ENCODE measurements at regions not wholly inside any gene's neighbourhood (a gene's known extent, or its start where the extent isn't known, plus 50 kb on each side); places are given as distances from the start of the nearest gene placed in this dataset.
A peak's percentile ranks its signal among the peaks of the same experiment; 100 is the strongest.
"Not testable (repeated sequence)": the region's sequence is repeated elsewhere in the genome, so short reads cannot be mapped to it uniquely, and the experiment has no call there.

DNA sequence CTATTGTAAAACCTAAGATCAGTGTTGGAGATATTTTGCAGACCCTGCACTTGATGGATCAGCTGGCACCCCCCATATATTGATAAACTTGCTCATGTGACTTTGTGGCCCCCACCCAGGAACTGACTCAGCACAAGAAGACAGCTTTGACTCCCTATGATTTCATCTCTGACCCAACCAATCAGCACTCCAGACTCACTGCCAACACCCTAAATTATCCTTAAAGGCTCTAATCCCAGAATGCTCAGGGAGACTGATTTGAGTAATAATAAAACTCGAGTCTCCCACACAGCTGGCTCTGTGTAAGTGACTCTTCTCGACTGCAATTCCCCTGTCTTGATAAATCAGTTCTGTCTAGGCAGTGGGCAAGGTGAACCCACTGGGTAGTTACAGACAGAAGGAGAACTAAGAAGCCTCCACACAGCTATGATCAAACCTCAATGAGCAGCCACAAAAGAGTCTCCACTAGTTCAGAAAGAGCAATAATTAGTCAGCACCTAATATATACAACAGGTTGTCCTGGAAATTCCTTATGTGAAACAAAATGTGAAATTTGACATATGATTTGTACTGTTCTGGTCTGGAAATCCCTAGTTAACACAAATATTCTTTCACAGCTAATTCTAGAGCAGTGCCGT, 52.2 kb downstream of the ACTL7B start:
- no peak for DNase-seq

DNA sequence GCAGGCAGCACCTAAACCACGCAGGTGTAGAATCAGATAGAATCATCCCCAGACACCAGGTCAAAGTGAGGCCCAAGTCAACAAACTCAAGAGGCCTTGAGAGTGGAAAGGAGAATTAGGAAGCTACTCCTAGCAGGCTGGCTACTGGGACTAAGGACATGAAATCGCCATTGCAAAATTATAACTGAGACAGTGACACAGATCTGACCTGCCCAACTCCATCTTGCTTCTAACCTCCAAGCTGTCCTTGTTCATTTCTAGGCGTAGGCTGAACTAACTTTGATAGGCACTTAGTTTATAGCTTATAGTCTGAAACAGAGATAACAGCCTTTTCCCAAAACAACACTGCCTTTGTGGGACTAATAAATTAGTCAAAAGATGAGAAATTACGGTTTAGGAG, 52.8 kb downstream of the ACTL7B start:
- no peak for DNase-seq

DNA sequence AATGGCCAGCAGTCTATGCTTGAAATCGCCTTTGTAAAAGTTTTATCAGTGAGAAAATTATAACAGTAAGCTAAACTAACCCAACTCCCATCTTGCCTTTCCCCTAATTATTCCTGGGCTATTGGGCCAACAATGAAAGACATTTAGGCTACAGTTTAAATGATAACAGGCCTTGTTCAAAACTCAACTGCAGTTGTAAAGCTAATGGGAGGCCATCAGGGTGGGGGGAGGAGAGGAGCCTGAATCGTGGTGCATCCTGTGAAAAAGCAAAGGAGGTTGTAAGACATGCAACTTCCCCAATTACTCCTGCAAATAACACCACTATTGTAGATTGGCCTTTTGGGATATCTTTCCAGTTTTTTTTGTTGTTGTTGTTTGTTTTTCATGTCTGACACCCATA, 53.8 kb downstream of the ACTL7B start:
- DNase-seq = no peak

DNA sequence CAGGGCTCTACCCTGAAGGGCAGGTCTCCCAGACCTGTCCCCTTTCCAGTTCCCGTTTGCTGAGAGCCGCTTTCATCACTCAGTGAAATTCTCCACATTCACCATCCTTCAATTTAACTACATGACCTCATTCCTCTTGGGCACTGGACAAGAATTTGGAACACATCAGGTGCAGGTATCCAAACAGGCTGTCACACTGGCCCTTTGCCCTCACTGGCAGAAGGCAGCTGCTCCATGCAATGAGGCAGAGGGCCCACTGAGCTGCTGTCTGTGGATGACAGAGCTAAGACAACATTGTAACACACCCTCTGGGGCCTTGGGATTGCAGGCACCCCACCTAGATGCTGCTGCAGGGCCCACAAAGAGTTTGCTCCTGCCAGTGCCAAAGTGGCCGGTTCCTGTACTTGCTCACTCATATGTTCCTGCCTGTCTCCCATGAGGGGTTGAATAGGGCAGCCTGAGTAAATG, 55.1 kb downstream of the ACTL7B start:
- DNase-seq = no peak

DNA sequence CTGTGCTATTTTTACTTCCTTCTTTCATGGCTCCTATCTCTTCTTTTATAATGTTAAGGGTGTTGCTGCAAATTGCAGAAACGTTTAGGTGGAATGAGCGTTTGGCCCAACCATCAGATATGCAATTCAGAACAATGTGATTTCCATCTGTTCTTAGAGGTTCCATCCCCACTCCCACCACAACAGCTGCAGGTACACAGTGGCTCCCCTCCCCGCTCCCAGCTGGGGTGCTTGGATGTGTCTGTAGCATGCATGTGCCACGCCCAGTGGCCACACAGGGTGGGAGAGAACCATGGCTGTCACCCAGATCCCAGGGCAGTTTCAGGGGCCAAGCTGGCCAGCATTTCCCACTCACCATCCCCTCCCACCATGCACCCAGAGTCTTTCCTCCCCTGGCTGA, 62.2 kb downstream of the ACTL7B start:
- DNase-seq = no peak

DNA sequence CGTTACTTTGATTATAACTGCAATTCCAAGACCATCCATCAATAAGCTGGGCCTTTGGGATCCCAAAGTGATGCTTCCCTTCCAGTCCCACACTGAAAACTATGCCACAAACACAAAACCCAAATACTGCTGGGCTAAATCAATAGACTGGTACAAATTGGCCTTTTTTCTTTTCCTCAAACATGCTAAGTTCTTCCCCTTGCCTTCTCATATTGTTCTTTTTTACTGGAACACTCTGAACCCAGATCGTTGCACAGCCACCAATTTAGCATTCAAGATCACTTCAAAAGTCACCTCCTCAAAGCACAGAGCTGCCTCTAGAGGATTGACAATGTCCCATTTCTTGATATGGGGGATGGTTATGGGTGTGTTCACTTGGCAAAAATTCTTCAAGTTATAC, 66.0 kb downstream of the ACTL7B start:
- no peak for DNase-seq

DNA sequence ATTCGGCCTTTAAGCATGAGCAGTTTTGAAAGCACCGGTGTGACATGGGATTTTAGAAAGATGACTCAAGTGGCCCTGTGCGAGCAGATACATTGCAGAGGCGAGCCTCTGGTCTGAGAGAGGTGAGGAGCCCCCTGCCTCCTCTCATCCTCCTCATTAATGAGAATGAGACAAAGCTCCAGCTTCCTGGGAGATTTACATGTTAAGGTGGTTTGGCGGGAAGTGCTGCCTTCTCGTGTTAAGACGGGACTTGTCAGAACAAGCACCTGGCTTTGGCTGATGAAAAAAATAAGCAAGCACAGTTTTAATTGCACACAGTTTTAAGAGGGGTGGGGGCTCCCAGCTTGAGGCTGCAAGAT, 68.1 kb downstream of the ACTL7B start:
- no peak for DNase-seq

DNA sequence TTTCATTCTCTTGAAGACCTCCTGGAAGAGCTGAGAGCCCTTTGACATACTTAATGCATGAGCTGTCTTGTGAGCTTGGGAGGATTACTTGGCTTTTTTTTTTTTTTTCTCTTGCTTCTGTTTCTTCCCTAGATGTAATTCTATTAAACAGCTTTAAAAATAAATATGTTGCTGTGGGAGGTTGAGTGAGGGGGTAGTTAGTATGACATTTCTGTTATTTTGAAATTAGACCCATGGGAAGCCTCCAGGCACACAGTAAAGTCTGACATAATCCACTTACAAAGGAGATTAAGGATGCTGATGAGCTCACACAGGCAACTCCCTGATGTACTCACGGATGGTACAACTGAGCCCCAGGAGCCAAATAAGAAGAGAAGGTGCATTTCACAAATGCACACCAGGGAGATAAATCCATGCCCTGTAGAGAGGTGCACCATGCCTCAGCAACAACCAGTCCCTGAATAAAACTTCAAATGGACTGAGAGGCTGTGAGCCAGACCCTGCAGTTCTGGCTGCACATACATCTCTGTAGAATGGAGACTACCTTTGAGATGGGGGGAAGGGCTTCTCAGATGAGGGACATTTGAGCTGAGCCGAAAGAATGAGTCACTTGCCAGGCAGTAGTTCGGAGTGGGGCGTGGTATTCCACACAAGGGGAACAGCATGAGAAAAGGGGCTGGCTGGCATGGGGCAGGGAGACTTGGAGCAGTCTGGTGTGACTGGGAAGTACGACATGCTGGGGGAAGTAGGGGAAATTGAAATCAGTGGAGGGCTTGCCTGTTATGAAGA, 68.7 kb downstream of the ACTL7B start:
- DNase-seq = peak; percentile 10

DNA sequence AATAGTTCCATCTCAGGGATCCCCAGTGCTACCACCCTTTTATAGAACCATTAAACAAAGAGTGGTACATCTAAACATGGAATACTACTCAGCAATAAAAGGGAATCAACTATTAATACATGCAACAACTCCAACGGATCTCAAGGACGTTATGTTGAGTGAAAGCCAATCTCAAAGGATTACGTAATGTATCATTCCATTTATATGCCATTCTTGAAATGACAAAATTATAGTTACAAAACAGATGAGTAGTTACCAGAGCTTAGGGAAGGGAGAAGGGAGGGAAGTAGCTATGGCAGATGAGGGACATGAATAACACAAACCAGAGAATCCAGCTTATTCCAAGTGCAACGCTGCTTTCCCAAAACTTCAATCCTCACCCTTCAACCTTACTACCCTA, 69.5 kb downstream of the ACTL7B start:
- no peak for DNase-seq

DNA sequence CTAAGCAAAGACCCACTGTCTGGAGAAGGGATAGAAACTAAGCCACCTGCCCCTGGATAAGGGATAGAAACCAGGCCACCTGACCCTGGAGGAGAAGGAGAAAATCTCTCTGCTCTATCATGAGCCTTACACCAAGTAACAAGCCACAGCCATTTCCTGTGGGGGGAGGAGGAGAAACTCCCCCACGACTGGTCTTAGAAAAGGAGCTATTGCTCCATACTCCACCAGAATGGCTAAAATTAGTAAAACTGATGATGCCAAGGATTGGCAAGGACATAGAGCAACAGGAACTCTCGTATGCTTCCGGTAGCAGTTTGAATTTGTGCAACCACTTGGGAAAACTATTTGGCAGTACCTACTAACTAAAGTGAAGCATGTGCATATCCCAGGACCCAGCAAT, 70.8 kb downstream of the ACTL7B start:
- DNase-seq = no peak

DNA sequence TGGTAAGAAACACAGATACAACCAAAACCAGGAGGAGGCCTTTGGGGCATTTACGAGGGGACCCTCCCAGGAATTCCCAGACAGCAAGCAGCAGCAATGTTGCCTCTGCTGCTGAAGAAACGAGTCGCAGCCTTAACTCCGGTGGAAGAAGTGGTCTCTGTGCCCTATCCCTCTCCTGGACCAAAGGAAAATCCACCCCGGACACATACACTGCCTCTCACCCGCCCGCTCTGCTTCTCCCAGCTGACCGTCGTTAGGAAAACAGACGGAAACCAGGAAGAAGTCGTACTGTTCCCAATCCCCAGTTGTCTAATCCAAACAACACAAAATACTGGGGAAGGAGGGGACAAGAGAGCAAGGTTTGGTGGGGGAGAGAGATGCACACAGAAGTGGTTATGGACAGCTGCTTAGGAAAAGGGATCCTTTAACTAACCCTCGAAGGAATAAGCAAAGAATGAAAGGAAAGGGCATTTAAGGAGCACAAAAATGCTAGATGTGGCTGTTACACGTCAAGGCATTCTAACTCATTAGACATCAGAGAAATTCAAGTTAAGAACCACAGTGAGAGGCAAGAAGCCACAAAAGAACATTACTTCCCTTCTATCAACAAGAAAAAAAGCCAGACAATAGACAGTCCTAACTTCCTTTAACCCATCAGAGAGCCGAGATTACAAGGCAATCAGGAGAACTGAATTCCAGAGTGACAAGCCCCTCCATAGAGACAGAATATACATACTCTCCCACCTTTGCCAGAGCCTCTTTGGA, 71.9 kb downstream of the ACTL7B start:
- DNase-seq = no peak

DNA sequence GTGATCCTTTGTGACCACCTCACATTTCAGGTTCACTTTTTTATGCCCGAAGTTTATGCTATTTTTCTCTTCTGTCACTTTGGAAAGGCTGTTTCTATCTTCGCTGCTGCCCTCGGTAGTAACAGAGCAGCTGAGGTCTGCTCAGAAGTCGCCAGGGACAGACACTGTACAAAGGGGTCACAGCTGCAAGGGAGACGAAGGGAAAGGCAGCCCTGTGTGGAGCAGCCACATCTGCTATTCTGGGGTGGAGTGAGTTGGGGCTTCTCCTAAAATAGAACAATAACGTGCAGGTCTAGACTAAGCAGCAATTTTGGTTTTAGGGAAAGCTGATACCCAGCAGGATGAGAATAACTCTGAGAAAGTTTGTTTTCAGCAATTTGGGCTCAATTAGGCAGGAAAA, 72.5 kb downstream of the ACTL7B start:
- DNase-seq = no peak

DNA sequence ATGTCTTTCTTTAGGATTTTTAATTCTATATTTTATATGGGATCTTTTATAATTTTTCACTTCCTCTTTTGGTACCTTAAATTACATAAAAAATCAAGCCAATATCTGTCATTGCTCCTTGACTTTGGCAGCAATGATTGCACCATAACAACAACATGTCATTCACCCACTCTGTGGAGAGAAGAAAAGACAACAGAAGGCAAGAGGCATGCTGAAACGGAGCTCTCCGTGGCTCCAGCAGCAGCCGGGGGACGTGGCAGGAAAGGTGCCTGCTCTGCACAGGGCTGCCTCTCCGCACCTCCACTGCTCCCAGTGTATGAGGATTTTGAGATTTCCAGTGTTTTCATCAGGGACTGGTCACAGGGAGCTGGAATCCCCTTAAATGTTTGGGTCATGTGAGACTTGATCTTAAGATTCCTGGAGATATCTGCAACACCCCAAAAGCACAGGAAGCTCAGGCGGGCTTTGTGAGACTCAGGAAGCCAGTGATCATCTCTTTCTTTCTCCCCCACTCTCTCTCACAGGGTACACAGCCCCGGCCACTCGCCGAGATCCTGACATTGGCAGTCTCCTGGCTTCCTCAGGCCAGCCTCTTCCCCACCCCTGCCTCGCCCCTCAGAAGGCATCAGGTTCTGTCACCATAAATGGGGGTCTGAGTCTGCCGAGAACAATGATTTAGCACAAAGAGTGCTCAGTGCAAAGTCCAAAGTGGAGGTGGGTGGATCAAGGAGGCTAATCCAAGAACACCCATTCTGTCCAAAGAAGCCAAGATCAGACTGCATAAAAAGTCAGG, 74.6 kb downstream of the ACTL7B start:
- DNase-seq = no peak

DNA sequence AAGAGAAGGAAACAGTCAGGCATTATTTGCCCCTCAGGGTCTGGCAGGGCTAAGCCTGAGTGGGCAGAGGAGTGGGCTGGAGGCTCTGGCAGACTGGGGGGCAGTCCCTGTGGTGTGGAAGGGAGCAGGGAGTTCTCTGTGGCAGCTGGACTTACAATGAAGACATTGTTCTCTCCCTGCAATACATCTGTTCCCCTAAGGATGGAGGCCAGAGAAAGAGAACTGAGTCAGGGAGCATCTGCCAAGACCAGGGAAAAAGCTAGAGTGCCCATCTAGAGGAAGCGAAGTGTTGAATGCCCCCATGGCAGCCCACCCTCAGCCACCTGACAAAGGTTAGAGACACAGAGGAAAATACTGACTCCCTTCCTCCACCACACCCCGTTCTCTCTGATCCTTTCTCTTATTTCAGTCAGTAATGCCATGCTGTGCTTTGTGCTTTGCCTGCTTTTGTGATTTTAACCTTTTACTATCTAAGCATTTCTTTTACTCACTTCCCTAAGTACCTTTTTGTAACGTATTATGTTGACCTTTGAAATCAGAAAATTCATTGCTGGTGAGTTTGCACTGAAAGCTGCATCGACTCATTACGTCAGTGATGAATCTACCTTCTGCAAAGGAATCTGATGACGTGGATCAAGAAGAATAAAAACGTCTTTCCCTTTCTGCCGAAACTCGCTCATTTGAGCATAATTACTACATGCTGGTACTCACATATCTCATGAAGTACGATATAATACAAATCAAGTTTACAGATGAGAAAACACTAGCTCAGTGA, 76.0 kb downstream of the ACTL7B start:
- DNase-seq = no peak

DNA sequence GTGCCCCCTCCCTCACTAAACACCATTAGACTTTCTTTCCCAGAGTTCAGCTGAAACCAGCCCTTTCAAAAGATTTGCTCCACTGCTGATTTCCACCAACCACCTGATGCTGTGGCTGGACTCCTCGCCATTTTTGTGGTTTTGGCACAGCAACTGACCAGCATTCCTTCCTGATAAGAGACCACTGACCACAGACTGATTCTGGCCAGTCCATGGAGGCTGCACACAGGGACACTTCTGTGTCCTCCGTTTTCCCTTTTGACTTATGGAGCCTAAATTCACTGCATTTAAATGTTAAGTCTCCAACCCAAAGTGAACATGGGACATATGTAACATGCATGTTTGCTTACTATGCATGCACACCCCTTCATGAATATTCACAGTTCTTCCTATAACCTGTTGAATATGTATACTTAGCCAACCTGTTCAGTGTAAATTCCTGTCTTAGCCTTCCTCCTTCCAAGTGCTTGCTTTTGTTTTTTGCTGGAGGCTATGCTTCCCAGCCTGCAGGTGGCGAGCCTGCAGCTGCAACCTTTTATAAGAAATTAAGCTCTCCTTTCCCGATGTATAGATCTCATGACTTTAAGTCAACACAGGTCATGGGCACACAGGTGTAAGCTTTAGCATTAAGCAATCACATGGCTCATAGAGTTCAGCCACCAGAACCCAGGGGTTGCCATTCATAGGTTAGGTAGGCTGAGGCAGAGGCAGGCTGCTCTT, 78.7 kb downstream of the ACTL7B start:
- peak; percentile 37 for DNase-seq

DNA sequence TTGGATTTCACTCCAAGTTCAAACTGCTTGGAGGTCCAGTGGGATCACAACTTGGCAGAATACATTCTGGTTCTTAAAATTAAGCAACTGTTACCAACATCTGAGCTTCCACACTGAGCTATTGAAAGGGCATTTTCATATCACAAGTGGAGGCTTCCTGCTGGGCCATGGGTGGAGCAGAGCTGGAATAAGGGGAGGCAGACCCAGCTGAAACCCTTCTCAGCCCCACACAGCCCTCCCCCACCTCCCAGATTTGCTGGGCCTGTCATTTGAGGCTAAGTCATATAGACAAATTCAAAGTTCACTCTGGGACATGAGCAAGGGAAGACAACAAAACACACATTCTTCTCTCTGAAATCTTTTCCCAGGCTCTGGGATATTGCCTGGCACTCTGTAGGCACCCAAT, 79.9 kb downstream of the ACTL7B start:
- peak; percentile 51 for DNase-seq

DNA sequence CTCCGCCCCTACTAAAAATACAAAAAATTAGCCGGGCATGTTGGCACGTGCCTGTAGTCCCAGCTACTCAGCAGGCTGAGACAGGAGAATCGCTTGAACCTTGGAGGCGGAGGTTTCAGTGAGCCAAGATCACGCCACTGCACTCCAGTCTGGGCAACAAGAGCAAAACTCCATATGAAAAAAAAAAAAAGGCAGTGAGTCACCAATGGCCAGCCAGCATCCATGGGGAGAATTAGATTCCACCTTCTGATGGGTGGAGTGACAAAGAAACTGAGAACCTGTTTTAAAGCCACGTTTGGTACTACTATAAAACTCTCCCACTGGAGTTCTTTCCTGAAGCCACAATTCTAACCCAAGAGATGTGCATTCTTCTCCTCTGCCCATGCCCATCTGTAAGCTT, 81.7 kb downstream of the ACTL7B start:
- not testable (repeated sequence) for DNase-seq

DNA sequence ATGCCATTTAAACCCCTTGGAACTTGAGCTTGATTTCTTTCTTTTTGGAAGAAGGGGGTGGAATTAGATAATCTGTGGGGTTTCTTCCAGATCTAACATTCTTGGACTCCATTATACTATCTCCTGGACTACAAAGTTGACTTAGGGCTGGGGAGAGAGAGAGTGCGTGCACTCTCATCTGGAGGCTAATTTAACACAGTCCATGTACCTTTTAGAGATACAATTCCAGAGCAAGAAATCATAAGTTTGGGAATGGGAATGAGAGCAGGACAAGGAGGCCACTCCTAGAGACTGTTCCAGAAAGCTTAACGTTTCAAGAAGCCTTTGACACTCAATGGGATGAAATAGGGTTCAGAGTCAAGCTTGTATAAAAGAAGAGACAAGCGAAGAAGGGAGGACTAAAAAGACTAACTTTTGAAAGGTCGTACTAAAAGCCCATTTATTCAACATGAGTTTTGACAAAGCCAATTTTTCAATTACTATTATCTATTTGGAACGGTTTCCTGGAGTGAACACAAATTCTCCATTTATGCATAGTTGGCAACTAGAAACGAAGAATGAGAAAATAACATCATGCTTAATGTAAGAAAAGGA, 83.4 kb downstream of the ACTL7B start:
- DNase-seq = no peak

DNA sequence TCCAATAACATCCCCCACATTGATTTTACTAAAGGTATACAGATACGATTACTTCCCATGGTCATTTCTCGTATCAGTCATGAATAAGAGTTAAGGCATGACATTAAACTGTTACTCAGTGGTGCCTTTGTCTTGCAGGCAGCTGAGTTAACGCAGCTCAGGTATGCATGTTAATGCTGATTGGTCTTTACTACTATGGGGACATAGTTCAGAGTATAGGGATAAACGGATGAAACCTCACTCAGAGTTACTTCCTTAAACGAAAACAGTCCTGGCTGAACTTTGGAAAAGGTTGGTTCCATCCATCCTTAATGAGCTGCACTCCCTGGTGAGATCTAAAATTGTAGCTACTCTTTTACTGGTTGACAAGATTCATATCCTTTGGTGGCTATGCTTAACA, 87.0 kb downstream of the ACTL7B start:
- DNase-seq = no peak

DNA sequence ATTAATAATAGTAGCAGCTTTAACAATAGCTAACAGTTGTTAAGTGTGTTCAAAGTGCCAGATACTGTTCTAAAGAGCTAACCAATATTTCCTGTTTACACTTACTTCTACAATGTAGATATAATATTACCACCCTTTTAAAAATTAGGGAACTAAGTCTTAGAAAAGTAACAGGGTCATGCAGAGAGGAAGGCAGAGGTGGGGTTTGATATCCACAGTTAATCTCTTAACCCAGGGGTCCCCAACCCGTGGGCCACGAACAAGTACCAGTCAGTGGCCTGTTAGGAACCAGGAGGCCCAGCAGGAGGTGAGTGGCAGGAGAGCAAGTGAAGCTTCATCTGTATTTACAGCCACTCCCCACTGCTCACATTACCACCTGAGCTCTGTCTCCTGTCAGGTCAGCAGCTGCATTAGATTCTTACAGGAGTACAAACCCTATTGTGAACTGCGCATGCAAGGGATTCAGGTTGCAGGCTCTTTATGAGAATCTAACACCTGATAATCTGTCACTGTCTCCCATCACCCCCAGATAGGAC, 89.1 kb downstream of the ACTL7B start:
- peak; percentile 82 for DNase-seq

DNA sequence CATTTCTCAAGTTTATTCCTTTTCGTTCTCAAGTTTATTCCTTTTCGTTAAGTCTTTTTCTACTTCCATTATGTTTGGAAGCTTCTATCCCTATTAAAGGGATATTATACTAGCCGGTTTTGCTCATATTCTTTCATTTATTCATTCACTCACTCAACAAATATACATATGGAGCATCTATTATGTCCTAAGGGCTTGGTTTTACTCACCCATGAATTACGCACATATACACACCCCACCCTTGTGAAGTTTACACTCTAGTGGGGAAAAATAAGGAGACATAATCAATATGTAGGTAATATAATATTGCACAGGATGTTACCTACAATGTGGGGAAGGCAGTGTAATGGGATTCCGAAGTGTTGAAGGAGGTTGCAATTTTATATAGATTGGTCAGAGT, 90.5 kb downstream of the ACTL7B start:
- no peak for DNase-seq

Data from NCI-H345 (cell line).